22Rv1 (cell line): ENCODE measurements at regions not wholly inside any gene's neighbourhood (a gene's known extent, or its start where the extent isn't known, plus 50 kb on each side); places are given as distances from the start of the nearest gene placed in this dataset.

ENCODE experiments used
- CTCF ChIP-seq: fragments of 450-650 bp; IDR thresholded peaks from 2 replicates; pipeline ENCODE4 v1.5.1; 2017; ENCODE audit warnings: mild to moderate bottlenecking
- ZFX ChIP-seq: fragments of 450-650 bp; IDR thresholded peaks from 2 replicates; pipeline ENCODE4 v1.6.1; 2017; ENCODE audit warnings: antibody characterized with exemption, borderline replicate concordance

- TF ChIP-seq CTCF = no peak
- TF ChIP-seq ZFX = no peak
These were observed 257.6 kb upstream of the IMPG1 start for GRCh38 chr6:76330031-76330430.
